ENCODE measurements at regions not wholly inside any gene's neighbourhood (a gene's known extent, or its start where the extent isn't known, plus 50 kb on each side); places are given as distances from the start of the nearest gene placed in this dataset.

DNA sequence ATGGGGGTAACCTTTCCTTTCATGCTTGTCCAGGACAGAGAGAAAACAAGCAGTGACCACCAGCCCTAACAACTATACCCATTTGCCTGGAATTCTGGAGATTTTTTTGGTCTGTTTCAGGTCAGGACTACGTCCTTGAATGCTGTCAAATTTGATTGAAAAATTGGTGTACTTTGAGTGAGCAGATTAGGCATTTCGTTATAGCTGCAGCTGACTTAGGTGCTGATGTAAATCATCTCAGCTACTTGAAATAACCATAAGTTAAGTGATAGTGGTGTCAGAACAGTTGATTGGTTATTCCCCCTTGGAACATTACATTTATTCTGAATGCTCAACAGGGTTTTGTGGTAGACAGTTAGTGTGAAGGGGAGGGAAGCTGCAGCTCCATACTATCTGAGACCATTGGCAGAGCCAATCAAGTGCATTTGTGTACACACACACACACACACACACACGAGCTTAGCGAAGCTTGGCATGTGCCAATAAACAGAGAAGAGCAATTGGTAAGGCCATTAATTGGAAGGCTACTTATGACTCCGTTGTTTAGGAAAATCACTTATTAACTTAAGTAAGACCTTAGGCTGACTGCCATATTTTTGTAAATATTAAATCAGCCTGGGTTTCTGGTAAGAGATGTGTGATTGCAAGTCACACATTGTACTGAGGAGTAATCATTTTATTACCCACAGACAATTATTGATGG, 447.8 kb downstream of the MFSD1 start:
- ChIA-PET POLR2A (no interaction called here), CTCF (interaction anchor here (1.0 to 18.2 kb wide), 5 partner anchors 10 to 755 kb away, joined by 3 to 376 read pairs (median 32); no protein-coding TSS in a partner anchor)
- no peak for DNase-seq (ENCODE audit: low read depth, low spot score)
- H3K4me3 ChIP-seq (ENCODE audit: low read depth, low read length) = no peak overlapping the region
- TF ChIP-seq, protein P1, sequence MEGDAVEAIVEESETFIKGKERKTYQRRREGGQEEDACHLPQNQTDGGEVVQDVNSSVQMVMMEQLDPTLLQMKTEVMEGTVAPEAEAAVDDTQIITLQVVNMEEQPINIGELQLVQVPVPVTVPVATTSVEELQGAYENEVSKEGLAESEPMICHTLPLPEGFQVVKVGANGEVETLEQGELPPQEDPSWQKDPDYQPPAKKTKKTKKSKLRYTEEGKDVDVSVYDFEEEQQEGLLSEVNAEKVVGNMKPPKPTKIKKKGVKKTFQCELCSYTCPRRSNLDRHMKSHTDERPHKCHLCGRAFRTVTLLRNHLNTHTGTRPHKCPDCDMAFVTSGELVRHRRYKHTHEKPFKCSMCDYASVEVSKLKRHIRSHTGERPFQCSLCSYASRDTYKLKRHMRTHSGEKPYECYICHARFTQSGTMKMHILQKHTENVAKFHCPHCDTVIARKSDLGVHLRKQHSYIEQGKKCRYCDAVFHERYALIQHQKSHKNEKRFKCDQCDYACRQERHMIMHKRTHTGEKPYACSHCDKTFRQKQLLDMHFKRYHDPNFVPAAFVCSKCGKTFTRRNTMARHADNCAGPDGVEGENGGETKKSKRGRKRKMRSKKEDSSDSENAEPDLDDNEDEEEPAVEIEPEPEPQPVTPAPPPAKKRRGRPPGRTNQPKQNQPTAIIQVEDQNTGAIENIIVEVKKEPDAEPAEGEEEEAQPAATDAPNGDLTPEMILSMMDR (IDR thresholded peaks at IDR 0.05; ENCODE audit: insufficient read depth, low read length, missing control alignments) = no peak

DNA sequence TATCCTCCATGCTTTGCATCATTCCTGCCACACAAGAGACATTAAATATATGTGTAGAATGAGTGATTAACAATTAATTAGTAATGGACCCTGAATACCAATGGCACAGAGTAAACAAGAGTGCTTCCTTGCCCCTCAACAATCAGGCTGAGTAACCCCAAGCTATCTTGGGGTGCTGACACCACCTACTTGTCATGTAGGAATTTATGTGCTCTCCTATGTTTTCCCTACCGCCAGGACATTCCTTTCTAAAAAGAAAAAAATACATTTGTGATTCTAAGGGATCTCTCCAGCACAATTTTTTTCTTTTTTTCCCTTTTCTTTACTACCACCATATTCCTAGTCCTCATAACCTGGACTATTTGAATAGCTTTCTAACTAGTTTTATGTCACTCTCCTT, 449.1 kb downstream of the MFSD1 start:
- CTCF ChIA-PET = interaction anchor here (0.7 to 18.2 kb wide), 9 partner anchors 10 to 592 kb away, joined by 3 to 376 read pairs (median 11); no protein-coding TSS in a partner anchor
- H3K4me3 ChIP-seq (ENCODE audit: low read depth, low read length) = no peak overlapping the region
- POLR2A ChIA-PET = no interaction called here
- no peak for DNase-seq (ENCODE audit: low read depth, low spot score)
- TF ChIP-seq, protein P1 (IDR thresholded peaks at IDR 0.05; ENCODE audit: insufficient read depth, low read length, missing control alignments) = no peak

DNA sequence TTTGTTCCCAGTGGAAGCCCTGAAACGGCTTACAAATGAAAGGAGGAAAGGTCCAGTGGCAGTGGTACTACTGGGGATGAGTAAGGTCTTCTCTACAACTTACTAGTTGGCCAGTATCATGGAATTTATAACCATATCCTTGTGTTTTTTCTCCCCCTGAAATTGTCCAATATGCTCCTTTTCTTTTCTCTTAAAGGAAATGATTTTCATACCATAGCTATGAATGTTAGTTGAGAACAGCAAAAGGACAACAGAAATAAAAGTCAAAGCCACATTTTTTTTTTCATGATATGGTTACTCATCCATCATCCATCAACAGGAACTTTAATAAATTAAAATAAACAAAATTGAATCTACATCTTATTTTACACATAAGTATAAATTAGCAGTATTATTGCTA, 450.4 kb downstream of the MFSD1 start:
- peak; percentile 42 for DNase-seq (ENCODE audit: low read depth, low spot score)
- POLR2A ChIA-PET = interaction anchor here (0.9 kb wide), 1 partner anchor 174 kb away, joined by 3 read pairs; no protein-coding TSS in a partner anchor
- CTCF ChIA-PET = interaction anchor here (0.6 to 18.2 kb wide), 32 partner anchors 8 to 593 kb away, joined by 3 to 376 read pairs (median 4); partner anchors contain the start of gene MFSD1
- H3K4me3 ChIP-seq (ENCODE audit: low read depth, low read length) = no peak overlapping the region
- TF ChIP-seq, protein P1 (IDR thresholded peaks at IDR 0.05; ENCODE audit: insufficient read depth, low read length, missing control alignments) = no peak

DNA sequence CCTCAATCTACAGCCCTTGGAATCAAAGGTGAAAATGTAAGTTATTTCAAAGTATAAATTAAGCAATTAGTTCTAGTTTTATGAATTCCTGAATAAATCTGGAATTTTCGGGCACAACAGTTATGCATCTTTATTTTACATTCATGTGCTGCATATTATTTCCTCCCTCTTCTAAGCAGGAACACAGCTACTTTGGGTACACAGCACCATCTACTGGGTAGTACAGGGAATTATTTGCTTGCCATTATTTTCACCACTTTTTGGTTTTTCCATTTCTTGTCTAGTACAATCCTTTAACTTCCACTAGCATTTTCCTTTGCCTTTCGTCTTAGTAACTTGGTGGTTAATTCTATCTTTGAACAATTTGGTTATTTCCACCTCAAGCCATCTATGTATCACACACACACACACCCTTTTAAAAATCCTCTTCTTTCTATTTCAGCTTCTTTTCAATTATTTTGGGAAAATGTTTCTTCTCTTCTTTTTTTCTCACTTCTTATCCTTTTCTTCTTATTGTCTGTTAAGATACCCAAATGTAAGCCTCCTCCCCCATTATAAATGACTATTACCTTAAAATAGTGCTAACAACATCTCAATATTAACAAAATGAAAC, 451.0 kb downstream of the MFSD1 start:
- ChIA-PET CTCF (interaction anchor here (1.1 to 18.2 kb wide), 28 partner anchors 8 to 594 kb away, joined by 3 to 376 read pairs (median 5); partner anchors contain the start of gene MFSD1), POLR2A (no interaction called here)
- H3K4me3 ChIP-seq (ENCODE audit: low read depth, low read length) = no peak overlapping the region
- DNase-seq (ENCODE audit: low read depth, low spot score) = no peak
- TF ChIP-seq, protein P1 (IDR thresholded peaks at IDR 0.05; ENCODE audit: insufficient read depth, low read length, missing control alignments) = peak; percentile 50

DNA sequence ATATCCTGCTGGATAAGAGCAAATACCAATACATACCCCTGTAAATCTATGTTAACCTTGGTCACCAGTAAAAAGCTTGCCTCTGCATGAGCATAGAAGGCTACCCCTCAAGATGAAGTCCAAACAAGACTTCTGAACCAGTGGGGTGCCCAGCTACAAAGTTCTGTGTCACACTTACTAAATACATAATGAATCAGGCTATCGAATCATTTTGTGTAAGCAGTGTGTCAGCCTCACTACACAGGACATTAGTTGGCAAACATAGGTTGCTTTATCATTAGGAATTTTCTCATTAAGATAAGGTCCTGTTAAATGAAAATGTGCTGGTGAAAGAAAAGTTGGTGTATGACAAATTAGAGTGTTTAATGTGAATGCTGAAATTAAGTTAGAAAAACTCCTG, 452.0 kb downstream of the MFSD1 start:
- no peak overlapping the region for H3K4me3 ChIP-seq (ENCODE audit: low read depth, low read length)
- CTCF ChIA-PET = interaction anchor here (0.8 to 18.2 kb wide), 10 partner anchors 54 to 464 kb away, joined by 3 to 376 read pairs (median 8); no protein-coding TSS in a partner anchor
- TF ChIP-seq, protein P1 (IDR thresholded peaks at IDR 0.05; ENCODE audit: insufficient read depth, low read length, missing control alignments) = no peak
- POLR2A ChIA-PET = interaction anchor here (1.2 kb wide), 1 partner anchor 410 kb away, joined by 4 read pairs; no protein-coding TSS in a partner anchor
- DNase-seq (ENCODE audit: low read depth, low spot score) = no peak

DNA sequence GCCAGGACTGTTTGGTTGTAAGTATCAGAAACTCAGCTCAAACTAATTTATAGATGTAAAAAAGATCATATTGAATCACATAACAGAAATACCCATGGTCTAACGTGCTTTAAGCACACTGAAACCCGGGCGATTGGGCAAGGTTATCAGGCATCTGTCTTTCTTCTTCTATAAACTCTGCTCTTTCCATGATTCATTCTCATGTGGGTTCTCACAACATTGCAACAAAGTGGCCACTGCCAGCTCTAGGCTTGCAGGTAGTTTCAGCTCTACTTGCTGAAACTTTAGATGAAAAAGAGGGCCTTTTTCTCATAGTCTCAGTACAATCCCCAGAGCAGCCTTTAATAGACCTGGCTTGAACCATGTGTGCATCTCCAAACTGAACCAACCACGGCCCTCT, 456.1 kb downstream of the MFSD1 start:
- no peak for DNase-seq (ENCODE audit: low read depth, low spot score)
- ChIA-PET POLR2A (no interaction called here), CTCF (interaction anchor here (1.0 to 18.2 kb wide), 9 partner anchors 12 to 598 kb away, joined by 3 to 376 read pairs (median 5); partner anchors contain the start of gene MFSD1)
- TF ChIP-seq, protein P1 (IDR thresholded peaks at IDR 0.05; ENCODE audit: insufficient read depth, low read length, missing control alignments) = no peak
- no peak overlapping the region for H3K4me3 ChIP-seq (ENCODE audit: low read depth, low read length)

Measured in AG04449 (cell line).